IPS DF 4.7 (cell line): ENCODE measurements at regions not wholly inside any gene's neighbourhood (a gene's known extent, or its start where the extent isn't known, plus 50 kb on each side); places are given as distances from the start of the nearest gene placed in this dataset.
"Not testable (repeated sequence)": the region's sequence is repeated elsewhere in the genome, so short reads cannot be mapped to it uniquely, and the experiment has no call there.

Experiments
- DNase-seq: peaks from one replicate; pipeline ENCODE4 v3.0.0-alpha.2; 2013; ENCODE audit warnings: low spot score; ENCODE audit errors: extremely low read depth

DNA sequence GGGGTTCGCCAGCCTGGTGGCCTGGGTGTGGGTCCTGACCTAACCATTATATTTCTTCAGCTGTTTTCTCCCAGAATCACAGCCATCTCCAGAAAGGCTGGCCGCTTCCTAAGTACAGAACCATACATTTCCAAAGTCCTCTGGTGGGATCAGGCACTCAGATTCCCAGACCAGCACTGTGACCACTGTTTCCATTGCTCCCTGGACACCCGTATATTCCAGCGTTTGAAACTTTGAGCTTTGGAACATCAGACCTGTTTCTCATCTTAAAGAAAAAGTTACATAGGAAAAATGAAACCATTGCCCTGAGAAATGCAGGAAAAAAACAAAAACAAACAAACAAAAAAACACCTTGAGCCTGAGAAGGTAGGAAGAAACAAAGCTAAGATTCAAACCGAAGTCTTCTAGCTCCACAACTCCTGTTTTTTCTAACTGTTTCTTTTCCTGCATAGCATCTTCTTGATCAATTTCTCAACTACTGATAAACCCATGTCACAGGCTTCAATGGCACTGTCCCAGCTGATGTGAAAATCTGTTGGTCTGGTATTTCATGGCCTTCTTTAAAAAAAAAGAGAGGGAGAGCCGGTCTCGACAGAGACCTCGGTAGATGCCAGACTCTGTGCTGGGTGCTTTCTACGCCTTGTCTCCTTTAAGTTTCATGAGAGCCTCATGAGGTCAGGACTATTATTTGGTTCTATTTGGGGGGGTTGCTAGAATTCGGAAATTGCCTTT, 221.3 kb downstream of the TOMM20 start:
- DNase-seq = no peak

DNA sequence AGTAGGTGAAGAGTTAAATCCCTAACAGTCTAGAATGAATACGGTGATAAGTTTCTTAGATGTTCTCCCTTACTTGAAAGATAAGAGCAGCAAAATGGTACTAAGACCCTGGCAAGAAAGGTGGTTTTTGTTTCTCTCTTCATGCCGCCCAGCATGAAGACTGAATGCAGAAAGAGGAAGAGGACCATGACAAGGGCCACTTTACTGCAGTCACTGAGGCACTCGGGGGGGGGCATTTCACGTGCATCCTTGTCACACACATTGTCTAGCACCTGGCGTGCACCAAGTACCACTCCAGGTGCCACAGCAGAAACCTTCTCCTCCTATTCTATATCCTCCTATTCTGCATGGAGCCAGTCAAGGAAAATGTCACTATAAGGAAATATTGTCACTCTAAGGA, 222.0 kb downstream of the TOMM20 start:
- no peak for DNase-seq

- DNase-seq = no peak
Observed at GRCh38 chr1:234902774-234903547, 225.7 kb downstream of the TOMM20 start.

GRCh38 chr1:234901491-234902049, 227.1 kb downstream of the TOMM20 start:
- DNase-seq = no peak

DNA sequence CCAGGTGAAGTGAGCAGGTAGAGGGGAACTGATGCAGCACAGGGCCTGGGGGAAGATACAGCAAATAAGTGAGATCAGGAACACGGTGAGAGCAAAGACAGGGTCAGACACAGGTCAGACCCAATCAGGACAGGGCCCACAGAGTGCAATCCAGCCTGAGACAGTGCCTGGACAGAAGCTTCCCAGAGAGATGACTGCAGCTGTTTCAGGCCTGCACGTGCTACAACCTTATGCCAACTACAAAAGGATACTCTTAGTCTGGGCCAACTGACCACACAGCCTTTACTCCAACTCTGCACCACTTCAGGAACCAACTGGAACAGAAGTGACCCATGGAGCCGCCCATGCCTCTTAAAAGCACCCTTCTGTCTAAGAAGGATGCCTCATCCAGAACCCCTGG, 228.0 kb downstream of the TOMM20 start:
- no peak for DNase-seq

DNA sequence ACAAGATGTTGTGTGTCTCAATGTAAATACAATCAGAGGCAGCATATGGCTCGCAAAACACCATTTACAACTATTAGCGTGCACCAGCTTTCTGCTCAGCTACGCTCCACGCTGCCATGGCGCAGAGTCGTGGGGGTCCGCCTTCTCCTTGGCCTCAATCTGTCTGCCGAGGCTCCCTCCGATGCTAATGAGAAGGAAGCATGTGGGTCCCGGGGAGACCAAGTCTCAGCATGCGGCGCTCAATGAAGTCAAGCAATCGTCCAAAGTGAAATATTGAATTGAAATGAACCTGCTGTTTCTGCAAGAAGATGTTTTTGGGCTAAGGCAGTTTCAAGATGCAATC, 228.9 kb downstream of the TOMM20 start:
- no peak for DNase-seq

GRCh38 chr1:234899041-234899729, 229.5 kb downstream of the TOMM20 start:
- no peak for DNase-seq

DNA sequence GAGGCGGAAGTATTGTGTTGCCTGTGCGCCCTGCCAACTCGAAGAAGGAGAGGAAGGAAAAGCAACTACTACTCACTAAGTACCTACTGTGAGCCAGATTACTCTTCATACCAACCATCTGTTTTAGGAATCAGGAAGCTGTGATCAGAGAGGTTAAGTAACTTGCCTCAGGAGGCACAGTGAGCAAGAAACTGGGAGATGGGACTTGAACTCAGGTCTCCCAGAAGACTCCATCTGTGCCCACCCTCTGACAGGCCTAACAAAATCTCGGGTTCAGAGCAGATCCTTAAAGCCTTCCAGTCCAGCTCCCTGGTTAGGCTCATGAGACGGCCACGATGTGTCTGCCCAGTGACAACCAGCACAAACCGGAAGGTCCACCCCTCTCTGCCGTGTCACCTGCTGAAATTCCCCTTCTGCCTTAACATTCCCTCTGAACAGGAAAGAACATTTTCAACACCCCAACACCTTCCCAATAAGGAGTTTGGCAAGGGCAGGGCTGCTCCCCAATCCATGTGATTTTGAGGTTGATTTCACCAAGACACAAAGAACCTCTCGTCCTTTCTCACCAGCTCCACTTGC, 230.1 kb downstream of the TOMM20 start:
- no peak for DNase-seq

DNA sequence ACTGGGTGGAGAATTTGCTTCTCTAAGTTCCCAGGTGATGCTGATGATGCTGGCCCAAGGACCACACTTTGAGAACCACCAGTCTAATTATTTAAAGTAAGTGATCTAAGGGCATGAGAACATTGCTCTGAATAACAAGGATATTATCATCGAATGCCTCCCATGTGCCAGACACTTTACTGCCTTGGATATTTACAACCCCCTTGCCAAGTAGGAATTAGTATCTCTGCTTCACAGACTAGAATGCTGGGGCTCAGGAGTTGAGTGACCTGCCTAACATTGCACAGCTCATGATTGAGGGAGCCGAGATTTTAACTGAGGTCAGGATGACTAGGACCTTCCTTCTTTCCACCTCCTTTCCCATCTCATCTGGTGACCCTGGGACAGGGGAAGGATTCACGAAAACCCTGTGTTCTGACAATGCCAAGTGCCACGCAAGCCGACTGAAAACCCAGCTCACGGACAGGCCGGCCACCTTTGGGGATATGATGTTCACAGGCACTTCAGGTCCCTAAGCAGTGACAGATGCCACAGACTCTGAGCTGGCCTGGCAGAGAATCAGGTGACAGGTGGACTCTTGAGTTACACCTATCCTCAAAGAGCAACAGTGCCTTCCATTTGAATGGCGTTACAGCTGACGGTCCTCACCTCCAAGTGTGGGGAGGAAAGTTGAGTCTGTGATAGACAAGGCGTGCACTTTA, 230.7 kb downstream of the TOMM20 start:
- no peak for DNase-seq

- DNase-seq = no peak
Observed at GRCh38 chr1:234897390-234897749, 231.3 kb downstream of the TOMM20 start.

- DNase-seq = no peak
Observed at GRCh38 chr1:234896477-234897389, 231.9 kb downstream of the TOMM20 start.

DNA sequence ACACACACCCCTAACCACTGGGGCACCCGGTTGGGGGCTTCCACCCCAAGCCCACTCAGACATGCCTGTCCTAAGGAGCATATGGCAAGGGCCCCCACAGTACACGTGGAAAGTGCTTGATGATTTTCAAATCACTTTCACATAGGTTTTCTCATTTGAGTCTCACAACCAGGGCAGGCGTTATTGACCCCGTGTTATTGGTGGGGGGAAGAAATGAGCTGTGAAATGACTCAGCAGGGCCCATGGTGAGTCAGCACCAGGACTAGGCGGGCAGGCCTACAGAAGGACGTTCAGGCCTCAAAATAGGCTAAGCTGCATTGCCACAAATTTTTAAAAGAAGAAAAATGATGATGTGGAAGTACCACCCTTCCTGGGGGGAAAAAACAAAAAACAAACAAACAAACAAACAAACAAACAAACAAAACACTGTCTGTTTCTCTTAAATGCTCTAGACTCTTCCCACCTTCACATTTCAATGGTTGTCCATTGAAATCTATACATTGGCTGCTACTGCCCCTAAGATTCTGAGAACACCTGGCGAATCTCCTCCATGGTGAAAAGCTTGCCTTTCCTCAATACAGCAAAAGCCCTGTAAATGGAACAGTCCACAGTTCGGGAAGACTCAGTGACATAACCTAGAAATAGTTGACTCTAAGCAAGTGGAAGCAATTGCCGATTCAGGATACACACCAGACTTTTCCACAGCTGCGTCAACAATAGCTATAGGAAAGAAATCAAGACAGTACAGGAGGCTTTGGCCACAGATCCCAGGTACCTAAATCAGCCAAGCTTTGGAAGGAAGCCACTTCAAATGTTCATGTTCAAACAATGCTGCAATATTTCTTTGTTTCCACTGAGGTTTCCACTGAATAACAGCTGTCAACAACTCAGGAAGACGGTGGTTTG, 234.7 kb downstream of the TOMM20 start:
- DNase-seq = no peak

DNA sequence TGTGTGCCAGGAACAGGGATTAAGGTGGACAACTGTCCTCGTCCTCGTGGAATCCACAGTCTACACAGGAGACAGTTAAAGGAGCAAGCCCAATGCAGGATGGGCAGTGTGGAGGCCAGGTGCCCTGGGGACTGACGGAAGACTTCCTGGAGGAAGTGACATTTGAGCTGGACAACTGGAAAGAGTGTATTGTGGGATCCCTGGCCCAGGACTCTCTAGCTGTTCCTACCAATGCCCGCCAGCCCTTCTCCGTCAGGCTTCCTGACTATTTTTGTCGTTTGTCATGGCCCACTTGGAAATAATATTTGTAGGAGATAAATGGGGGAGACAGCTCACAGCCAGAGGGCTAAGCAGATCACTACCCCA, 235.3 kb downstream of the TOMM20 start:
- DNase-seq = no peak

DNA sequence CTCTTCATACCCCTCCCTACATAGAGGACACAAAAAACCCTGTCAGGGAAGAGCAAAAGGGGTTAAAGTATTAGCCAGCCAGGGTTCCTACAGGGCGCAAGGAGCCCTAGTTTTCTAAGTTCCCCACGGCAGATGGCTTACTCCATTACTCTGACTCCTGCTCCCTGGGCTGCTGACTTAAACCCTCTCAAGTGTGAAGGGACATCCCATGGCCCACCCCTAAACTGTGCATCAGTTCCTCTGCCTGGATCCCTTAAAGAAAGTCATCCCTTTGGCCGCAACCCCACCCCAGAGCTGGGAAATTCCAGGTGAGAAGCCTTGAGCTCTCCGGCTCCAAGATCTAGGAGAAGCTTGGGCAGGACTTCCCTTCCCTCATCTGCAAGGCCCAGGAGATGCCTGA, 236.0 kb downstream of the TOMM20 start:
- no peak for DNase-seq

DNA sequence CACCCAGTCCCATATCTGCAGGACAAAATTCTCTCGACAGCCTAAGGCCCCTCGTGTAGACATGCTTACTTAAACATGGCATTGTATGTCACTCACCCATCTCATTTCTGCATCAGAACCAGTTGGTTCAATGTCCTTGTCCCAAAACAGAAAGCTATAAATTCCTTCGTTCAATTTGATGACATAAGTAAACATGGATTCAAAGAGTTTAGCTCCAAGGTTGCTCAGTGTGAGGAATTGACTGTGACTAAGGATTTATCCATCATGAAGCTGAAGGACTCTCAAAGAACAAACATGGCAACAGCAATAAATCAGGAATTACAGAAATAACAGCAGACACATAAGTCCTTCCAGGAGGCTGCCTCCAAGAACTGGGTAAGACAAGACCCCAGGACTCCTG, 237.2 kb downstream of the TOMM20 start:
- no peak for DNase-seq

GRCh38 chr1:234889643-234890042, 239.0 kb downstream of the TOMM20 start:
- no peak for DNase-seq

DNA sequence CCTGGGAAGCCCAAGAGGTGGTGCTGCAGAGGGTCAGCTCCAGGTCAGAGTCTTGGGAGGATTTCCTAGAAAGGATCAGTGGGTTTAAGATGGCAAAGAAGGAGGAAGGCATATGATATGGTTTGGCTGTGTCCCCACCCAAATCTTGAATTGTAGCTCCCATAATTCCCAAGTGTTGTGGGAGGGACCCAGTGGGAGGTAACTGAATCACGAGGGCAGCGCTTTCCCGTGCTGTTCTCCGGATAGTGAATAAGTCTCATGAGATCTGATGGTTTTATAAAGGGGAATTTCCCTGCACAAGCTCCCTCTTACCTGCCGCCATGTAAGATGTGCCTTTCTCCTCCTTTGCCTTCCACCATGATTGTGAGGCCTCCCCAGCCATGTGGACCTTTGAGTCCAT, 240.4 kb downstream of the TOMM20 start:
- DNase-seq = not testable (repeated sequence)

GRCh38 chr1:234887016-234887900, 241.4 kb downstream of the TOMM20 start:
- no peak for DNase-seq
